ENCODE measurements at regions not wholly inside any gene's neighbourhood (a gene's known extent, or its start where the extent isn't known, plus 50 kb on each side); places are given as distances from the start of the nearest gene placed in this dataset.

DNA sequence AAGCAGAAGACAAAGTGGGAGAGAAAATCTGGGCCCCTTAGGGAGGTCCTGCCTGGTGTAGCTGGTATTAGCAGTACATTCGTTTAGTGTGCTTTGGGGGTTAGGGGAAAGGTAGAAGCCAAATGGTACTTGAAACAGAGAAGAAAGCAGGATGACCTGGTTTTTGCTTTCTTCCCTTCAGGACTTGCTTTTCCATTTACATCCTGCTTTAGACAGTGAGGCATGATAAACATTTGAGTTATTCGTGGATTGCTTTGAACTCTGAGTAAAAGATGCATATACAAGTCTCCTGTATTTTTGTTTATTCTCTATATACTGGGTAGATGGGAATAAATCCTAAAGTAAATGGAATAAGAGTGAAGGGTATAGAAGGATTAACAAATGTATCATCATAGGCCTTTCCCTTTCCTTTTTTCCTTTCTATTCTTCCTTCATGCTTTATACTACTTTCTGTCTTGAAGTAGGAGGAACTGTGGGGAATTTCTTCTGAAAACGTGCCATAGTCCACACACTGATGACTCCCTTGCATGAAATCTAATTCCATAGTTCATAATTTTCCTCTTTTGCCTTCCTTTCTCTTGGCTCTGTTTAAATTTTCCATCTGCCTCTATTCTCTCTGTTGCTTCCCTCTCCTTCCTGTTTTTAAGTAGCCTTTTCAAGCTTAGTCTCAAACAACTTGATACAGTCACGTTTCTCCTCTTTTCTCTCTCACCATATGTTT is 139.5 kb upstream of the RBMS3 start:
- H3K27ac ChIP-seq, result peak overlapping the region in 7 of 8 donors; percentile 22 to 60 (median 34)
- intact Hi-C loops (cut with DNase I; ENCODE audit: low total_unique reads), result no loop called here
- no peak for DNase-seq
- H3K4me3 ChIP-seq, result no peak overlapping the region
- TF ChIP-seq POLR2A (IDR thresholded peaks at IDR 0.05), result no peak
- no peaks in the 10 kb centered on the region for H3K36me3 ChIP-seq
- no peaks in the 10 kb centered on the region for H3K27me3 ChIP-seq (replicated peaks in 1 of 7)
- H3K4me1 ChIP-seq, result peaks cover 0 to 24% (median 0%) of the 10 kb centered on the region in 6 donors
- no peaks in the 10 kb centered on the region for H3K9me3 ChIP-seq
- 44 to 65% (median 62%) methylated on average over 4 of the region's 4 CpGs for WGBS, 5 donors

DNA sequence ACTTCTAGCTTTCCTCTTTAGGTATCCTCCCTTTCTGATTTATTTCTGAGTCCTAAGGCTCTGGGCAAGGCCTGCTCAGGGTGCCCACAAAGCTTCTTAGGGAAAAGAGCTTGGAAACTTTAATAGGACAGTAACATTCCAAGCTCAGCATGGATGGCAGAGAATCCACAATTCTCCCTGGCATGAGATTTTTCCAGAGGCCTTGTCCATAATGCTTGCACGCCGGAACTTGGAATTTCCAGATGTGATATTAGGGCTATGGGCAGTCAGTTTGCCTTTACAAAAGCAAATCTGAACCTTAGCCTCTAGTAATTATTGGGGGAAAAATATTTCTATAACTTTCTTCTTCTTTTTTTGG is 139.0 kb upstream of the RBMS3 start:
- Histone ChIP-seq H3K36me3 (no peaks in the 10 kb centered on the region), H3K4me1 (peaks cover 0 to 24% (median 0%) of the 10 kb centered on the region in 6 donors), H3K27ac (peak overlapping the region in 5 of 8 donors; percentile 21 to 60 (median 37)), H3K4me3 (no peak overlapping the region), H3K27me3 (replicated peaks in 1 of 7) (no peaks in the 10 kb centered on the region), H3K9me3 (no peaks in the 10 kb centered on the region)
- 82 to 100% (median 86%) methylated on average over 2 of the region's 2 CpGs for WGBS, 5 donors
- TF ChIP-seq POLR2AphosphoS5 (IDR thresholded peaks at IDR 0.05) (no peak), POLR2A (IDR thresholded peaks at IDR 0.05) (no peak)
- TF ChIP-seq, protein P1, sequence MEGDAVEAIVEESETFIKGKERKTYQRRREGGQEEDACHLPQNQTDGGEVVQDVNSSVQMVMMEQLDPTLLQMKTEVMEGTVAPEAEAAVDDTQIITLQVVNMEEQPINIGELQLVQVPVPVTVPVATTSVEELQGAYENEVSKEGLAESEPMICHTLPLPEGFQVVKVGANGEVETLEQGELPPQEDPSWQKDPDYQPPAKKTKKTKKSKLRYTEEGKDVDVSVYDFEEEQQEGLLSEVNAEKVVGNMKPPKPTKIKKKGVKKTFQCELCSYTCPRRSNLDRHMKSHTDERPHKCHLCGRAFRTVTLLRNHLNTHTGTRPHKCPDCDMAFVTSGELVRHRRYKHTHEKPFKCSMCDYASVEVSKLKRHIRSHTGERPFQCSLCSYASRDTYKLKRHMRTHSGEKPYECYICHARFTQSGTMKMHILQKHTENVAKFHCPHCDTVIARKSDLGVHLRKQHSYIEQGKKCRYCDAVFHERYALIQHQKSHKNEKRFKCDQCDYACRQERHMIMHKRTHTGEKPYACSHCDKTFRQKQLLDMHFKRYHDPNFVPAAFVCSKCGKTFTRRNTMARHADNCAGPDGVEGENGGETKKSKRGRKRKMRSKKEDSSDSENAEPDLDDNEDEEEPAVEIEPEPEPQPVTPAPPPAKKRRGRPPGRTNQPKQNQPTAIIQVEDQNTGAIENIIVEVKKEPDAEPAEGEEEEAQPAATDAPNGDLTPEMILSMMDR (IDR thresholded peaks at IDR 0.05 in 8 of 11, conservative IDR thresholded peaks at IDR 0.05 in 3 of 11), result no peak
- DNase-seq, result no peak
- intact Hi-C loops (cut with DNase I; ENCODE audit: low total_unique reads), result no loop called here

DNA sequence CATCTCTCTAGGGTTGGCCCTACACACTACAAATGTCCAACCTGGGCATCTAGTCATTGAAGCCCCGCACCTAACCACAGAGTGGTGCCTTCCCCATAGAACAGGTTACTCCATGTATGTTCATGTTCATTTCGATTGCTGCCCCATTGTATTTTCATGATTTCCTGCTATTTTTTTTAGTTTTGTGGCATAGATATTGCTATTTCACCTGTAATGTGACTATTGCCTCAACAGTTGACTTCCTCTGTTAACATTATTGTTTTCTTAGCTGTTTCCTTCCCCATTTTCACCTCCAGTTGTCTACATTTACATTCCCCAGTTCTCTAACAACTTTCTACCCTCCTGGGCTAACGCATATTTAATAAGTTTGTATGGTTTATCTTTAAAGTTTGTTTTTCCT is 137.7 kb upstream of the RBMS3 start:
- peak overlapping the region in 1 of 8 donors; percentile 37 for H3K27ac ChIP-seq
- H3K36me3 ChIP-seq, result no peaks in the 10 kb centered on the region
- H3K4me1 ChIP-seq, result peaks cover 0 to 24% (median 0%) of the 10 kb centered on the region in 6 donors
- WGBS, 5 donors, result 45 to 68% (median 60%) methylated on average over 3 of the region's 3 CpGs
- TF ChIP-seq POLR2A (IDR thresholded peaks at IDR 0.05) (no peak), POLR2AphosphoS5 (IDR thresholded peaks at IDR 0.05) (no peak)
- TF ChIP-seq, protein P1 (IDR thresholded peaks at IDR 0.05 in 8 of 11, conservative IDR thresholded peaks at IDR 0.05 in 3 of 11), result no peak
- no peak overlapping the region for H3K4me3 ChIP-seq
- DNase-seq, result no peak
- H3K9me3 ChIP-seq, result no peaks in the 10 kb centered on the region
- H3K27me3 ChIP-seq (replicated peaks in 1 of 7), result no peaks in the 10 kb centered on the region
- intact Hi-C loops (cut with DNase I; ENCODE audit: low total_unique reads), result no loop called here

DNA sequence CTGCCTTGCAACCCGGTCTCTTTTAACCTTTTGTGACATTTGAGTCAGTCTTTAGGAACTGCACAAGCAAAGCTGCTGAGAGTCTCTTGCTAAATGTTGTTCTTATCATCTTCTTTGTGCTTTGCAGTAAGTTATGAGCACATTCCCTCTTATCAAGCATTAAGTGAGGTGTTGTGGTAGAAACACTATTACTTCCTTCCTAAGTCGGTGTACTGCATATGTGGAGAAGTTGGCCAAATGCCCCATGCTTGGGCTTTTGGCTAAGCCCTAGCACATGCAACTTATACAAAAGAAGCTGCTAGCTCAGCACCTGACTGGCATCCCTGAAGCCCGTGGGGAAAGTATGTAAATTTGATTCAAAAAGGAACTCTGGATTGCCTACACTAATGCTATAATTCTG is 136.5 kb upstream of the RBMS3 start:
- Histone ChIP-seq H3K27me3 (replicated peaks in 1 of 7) (no peaks in the 10 kb centered on the region), H3K9me3 (no peaks in the 10 kb centered on the region), H3K4me3 (no peak overlapping the region), H3K4me1 (peaks cover 0 to 24% (median 0%) of the 10 kb centered on the region in 6 donors), H3K27ac (peak overlapping the region in 1 of 8 donors; percentile 37), H3K36me3 (no peaks in the 10 kb centered on the region)
- no peak for DNase-seq
- WGBS, 5 donors, result 11 to 15% (median 12%) methylated on average over 3 of the region's 3 CpGs
- intact Hi-C loops (cut with DNase I; ENCODE audit: low total_unique reads), result no loop called here
- TF ChIP-seq POLR2AphosphoS5 (IDR thresholded peaks at IDR 0.05) (no peak), POLR2A (IDR thresholded peaks at IDR 0.05) (no peak)
- TF ChIP-seq, protein P1 (IDR thresholded peaks at IDR 0.05 in 8 of 11, conservative IDR thresholded peaks at IDR 0.05 in 3 of 11), result no peak
